ENCODE measurements at regions not wholly inside any gene's neighbourhood (a gene's known extent, or its start where the extent isn't known, plus 50 kb on each side); places are given as distances from the start of the nearest gene placed in this dataset.

GRCh38 chr2:173782681-173783080 is 182.5 kb downstream of the SP3 start:
- DNase-seq: no peak

- no peak for DNase-seq
These were observed 181.8 kb downstream of the SP3 start for GRCh38 chr2:173783382-173783781.

- no peak for DNase-seq
These were observed 179.4 kb downstream of the SP3 start for GRCh38 chr2:173785813-173786212.

- DNase-seq: no peak
These were observed 173.7 kb downstream of the SP3 start for GRCh38 chr2:173791502-173791901.

GRCh38 chr2:173792166-173792565 is 173.0 kb downstream of the SP3 start:
- DNase-seq: no peak

GRCh38 chr2:173792741-173793140 is 172.4 kb downstream of the SP3 start:
- no peak for DNase-seq

GRCh38 chr2:173793709-173794565 is 171.2 kb downstream of the SP3 start:
- no peak for DNase-seq

GRCh38 chr2:173797586-173798263 is 167.4 kb downstream of the SP3 start:
- DNase-seq: no peak

- DNase-seq: no peak
These were observed 162.7 kb downstream of the SP3 start for GRCh38 chr2:173802518-173802917.

- DNase-seq: no peak
These were observed 161.7 kb downstream of the SP3 start for GRCh38 chr2:173803449-173803848.

- no peak for DNase-seq
These were observed 158.4 kb downstream of the SP3 start for GRCh38 chr2:173806761-173807160.

- no peak for DNase-seq
These were observed 156.5 kb downstream of the SP3 start for GRCh38 chr2:173808718-173809117.

GRCh38 chr2:173812321-173812720 is 152.9 kb downstream of the SP3 start:
- DNase-seq: no peak

- DNase-seq: no peak
These were observed 150.9 kb downstream of the SP3 start for GRCh38 chr2:173814306-173814705.

GRCh38 chr2:173815772-173816171 is 149.4 kb downstream of the SP3 start:
- DNase-seq: no peak

- no peak for DNase-seq
These were observed 147.6 kb downstream of the SP3 start for GRCh38 chr2:173817582-173817981.

- no peak for DNase-seq
These were observed 146.9 kb downstream of the SP3 start for GRCh38 chr2:173818285-173818684.

- no peak for DNase-seq
These were observed 145.3 kb downstream of the SP3 start for GRCh38 chr2:173819852-173820251.

- no peak for DNase-seq
These were observed 143.7 kb downstream of the SP3 start for GRCh38 chr2:173821451-173821850.

- DNase-seq: no peak
These were observed 142.2 kb downstream of the SP3 start for GRCh38 chr2:173822889-173823542.

GRCh38 chr2:173823543-173823939 is 141.6 kb downstream of the SP3 start:
- DNase-seq: no peak

GRCh38 chr2:173828189-173829142 is 136.7 kb downstream of the SP3 start:
- no peak for DNase-seq

- DNase-seq: no peak
These were observed 135.4 kb downstream of the SP3 start for GRCh38 chr2:173829727-173830126.
